ENCODE measurements at regions not wholly inside any gene's neighbourhood (a gene's known extent, or its start where the extent isn't known, plus 50 kb on each side); places are given as distances from the start of the nearest gene placed in this dataset.

- DNase-seq (ENCODE audit: low spot score) = no peak
Measured at GRCh38 chr10:29962166-29962850, 97.1 kb downstream of the JCAD start.

GRCh38 chr10:29961351-29961750 lies 98.0 kb downstream of the JCAD start:
- no peak for DNase-seq (ENCODE audit: low spot score)

GRCh38 chr10:29960261-29960660 lies 99.1 kb downstream of the JCAD start:
- DNase-seq (ENCODE audit: low spot score) = no peak

- DNase-seq (ENCODE audit: low spot score) = no peak
Measured at GRCh38 chr10:29959586-29959985, 99.8 kb downstream of the JCAD start.

- DNase-seq (ENCODE audit: low spot score) = no peak
Measured at GRCh38 chr10:29958440-29958839, 100.9 kb downstream of the JCAD start.

GRCh38 chr10:29957907-29958331 lies 101.5 kb downstream of the JCAD start:
- no peak for DNase-seq (ENCODE audit: low spot score)

- no peak for DNase-seq (ENCODE audit: low spot score)
Measured at GRCh38 chr10:29957236-29957635, 102.2 kb downstream of the JCAD start.

GRCh38 chr10:29956335-29956924 lies 103.0 kb downstream of the JCAD start:
- no peak for DNase-seq (ENCODE audit: low spot score)

GRCh38 chr10:29955329-29955935 lies 104.0 kb downstream of the JCAD start:
- DNase-seq (ENCODE audit: low spot score) = no peak

- DNase-seq (ENCODE audit: low spot score) = no peak
Measured at GRCh38 chr10:29951441-29951931, 107.9 kb downstream of the JCAD start.

GRCh38 chr10:29950391-29950790 lies 109.0 kb downstream of the JCAD start:
- no peak for DNase-seq (ENCODE audit: low spot score)

- DNase-seq (ENCODE audit: low spot score) = no peak
Measured at GRCh38 chr10:29949411-29950011, 109.9 kb downstream of the JCAD start.

GRCh38 chr10:29948881-29949355 lies 110.5 kb downstream of the JCAD start:
- DNase-seq (ENCODE audit: low spot score) = no peak

GRCh38 chr10:29947701-29948060 lies 111.7 kb downstream of the JCAD start:
- no peak for DNase-seq (ENCODE audit: low spot score)

- DNase-seq (ENCODE audit: low spot score) = no peak
Measured at GRCh38 chr10:29946953-29947700, 112.3 kb downstream of the JCAD start.

GRCh38 chr10:29946614-29946952 lies 112.8 kb downstream of the JCAD start:
- DNase-seq (ENCODE audit: low spot score) = no peak

GRCh38 chr10:29941476-29941875 lies 117.9 kb downstream of the JCAD start:
- no peak for DNase-seq (ENCODE audit: low spot score)

- DNase-seq (ENCODE audit: low spot score) = no peak
Measured at GRCh38 chr10:29932991-29933390, 126.4 kb downstream of the JCAD start.

- DNase-seq (ENCODE audit: low spot score) = no peak
Measured at GRCh38 chr10:29931833-29932232, 127.6 kb downstream of the JCAD start.

- no peak for DNase-seq (ENCODE audit: low spot score)
Measured at GRCh38 chr10:29929006-29929405, 130.4 kb downstream of the JCAD start.

- DNase-seq (ENCODE audit: low spot score) = peak; percentile 26
Measured at GRCh38 chr10:29926693-29927048, 132.7 kb downstream of the JCAD start.

All from HT-29 (cell line).